OCI-LY1 (cell line): ENCODE measurements at regions not wholly inside any gene's neighbourhood (a gene's known extent, or its start where the extent isn't known, plus 50 kb on each side); places are given as distances from the start of the nearest gene placed in this dataset.

Experiments
- H2AFZ ChIP-seq: fragments of 200-600 bp; sonication (generic), shearing (Covaris generic); 2 replicates; pipeline ENCODE4 v1.6.0; 2014; ENCODE audit warnings: antibody characterized with exemption, mild to moderate bottlenecking, low read length
- H3F3A ChIP-seq: fragments of 200-600 bp; sonication (generic), shearing (Covaris generic); 2 replicates; pipeline ENCODE4 v1.6.0; 2014; ENCODE audit warnings: mild to moderate bottlenecking, antibody characterized with exemption, low read length, moderate library complexity; ENCODE audit not compliant: insufficient read depth
- H3K27ac ChIP-seq: fragments of 200-600 bp; sonication (generic); 2 replicates; pipeline ENCODE4 v1.5.1; 2014; ENCODE audit warnings: low read length, mixed run types, mild to moderate bottlenecking, low read depth; ENCODE audit not compliant: poor library complexity, severe bottlenecking
- H3K27me3 ChIP-seq: fragments of 200-600 bp; sonication (generic); 2 replicates; pipeline ENCODE4 v1.6.0; 2014; ENCODE audit warnings: antibody characterized with exemption, mild to moderate bottlenecking, low read length, moderate library complexity; ENCODE audit not compliant: insufficient read depth
- H3K36me3 ChIP-seq: fragments of 200-600 bp; sonication (generic); 2 replicates; pipeline ENCODE4 v1.6.1; 2014; ENCODE audit warnings: mild to moderate bottlenecking, antibody characterized with exemption, low read length, moderate library complexity, mixed read lengths; ENCODE audit not compliant: insufficient read depth
- H3K4me1 ChIP-seq: fragments of 200-600 bp; sonication (generic); 2 replicates; pipeline ENCODE4 v1.5.1; 2014; ENCODE audit warnings: mild to moderate bottlenecking, low read length, moderate library complexity; ENCODE audit not compliant: insufficient read depth, severe bottlenecking
- H3K4me2 ChIP-seq: fragments of 200-600 bp; sonication (generic), shearing (Covaris generic); 2 replicates; pipeline ENCODE4 v1.6.1; 2014; ENCODE audit warnings: low read length
- H3K4me3 ChIP-seq: fragments of 200-600 bp; sonication (generic); 2 replicates; pipeline ENCODE4 v1.5.1; 2014; ENCODE audit warnings: low read length, low read depth, mild to moderate bottlenecking, mixed read lengths; ENCODE audit not compliant: poor library complexity, severe bottlenecking
- H3K79me2 ChIP-seq: fragments of 200-600 bp; shearing (Covaris generic); 2 replicates; pipeline ENCODE4 v1.6.1; 2016; ENCODE audit warnings: mixed run types, low read length, mixed read lengths; ENCODE audit not compliant: insufficient read depth
- H3K9ac ChIP-seq: fragments of 200-600 bp; sonication (generic), shearing (Covaris generic); 2 replicates; pipeline ENCODE4 v1.6.1; 2014; ENCODE audit warnings: mild to moderate bottlenecking, low read length, mixed read lengths
- H3K9me2 ChIP-seq: fragments of 200-600 bp; sonication (generic), shearing (Covaris generic); 2 replicates; pipeline ENCODE4 v1.6.1; 2014; ENCODE audit warnings: low read depth, mild to moderate bottlenecking, low read length, mixed read lengths
- H3K9me3 ChIP-seq: fragments of 200-600 bp; shearing (Covaris generic); 2 replicates; pipeline ENCODE4 v1.6.1; 2014; ENCODE audit warnings: low read length, mixed read lengths
- H4K20me1 ChIP-seq: fragments of 200-600 bp; sonication (generic), shearing (Covaris generic); 2 replicates; pipeline ENCODE4 v1.6.0; 2016; ENCODE audit warnings: mild to moderate bottlenecking, low read length; ENCODE audit not compliant: insufficient read depth
- EZH2 ChIP-seq: fragments of 200-600 bp; sonication (generic), shearing (Covaris generic); IDR thresholded peaks from 2 replicates; pipeline ENCODE4 v1.8.0; 2017; ENCODE audit warnings: borderline replicate concordance, mixed run types, mild to moderate bottlenecking, antibody characterized with exemption, low read length, moderate library complexity, mixed read lengths
- TF ChIP-seq, protein P1 (sequence below): fragments of 200-600 bp; sonication (generic), shearing (Covaris generic); IDR thresholded peaks from 2 replicates; pipeline ENCODE4 v1.5.1; 2017; ENCODE audit warnings: mild to moderate bottlenecking, antibody characterized with exemption, low read length, moderate library complexity, mixed read lengths

DNA sequence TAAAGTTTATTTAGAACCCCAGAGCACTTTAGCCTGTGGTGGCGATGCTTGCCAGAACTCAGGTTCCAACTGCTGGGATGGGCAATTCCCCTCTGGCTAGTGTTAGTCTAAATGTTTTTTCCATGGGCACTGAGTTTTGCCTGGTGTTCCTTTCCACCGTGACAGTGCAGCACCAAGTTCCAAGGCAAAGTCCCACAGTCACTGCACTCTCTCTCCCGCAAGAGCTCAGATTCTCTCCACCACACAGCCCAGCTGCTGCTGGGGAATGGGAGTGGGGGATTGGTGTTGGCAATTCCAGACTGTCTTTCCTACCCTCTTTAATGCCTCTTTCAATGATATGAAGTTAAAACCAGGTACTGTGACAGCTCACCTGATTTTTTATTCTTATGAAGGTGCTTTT is 247.6 kb downstream of the ALDH8A1 start:
- no peaks in the 10 kb centered on the region for H3K9me3 ChIP-seq
- no peaks in the 10 kb centered on the region for H3K27me3 ChIP-seq
- H3K4me1 ChIP-seq: no peaks in the 10 kb centered on the region
- TF ChIP-seq, protein P1, sequence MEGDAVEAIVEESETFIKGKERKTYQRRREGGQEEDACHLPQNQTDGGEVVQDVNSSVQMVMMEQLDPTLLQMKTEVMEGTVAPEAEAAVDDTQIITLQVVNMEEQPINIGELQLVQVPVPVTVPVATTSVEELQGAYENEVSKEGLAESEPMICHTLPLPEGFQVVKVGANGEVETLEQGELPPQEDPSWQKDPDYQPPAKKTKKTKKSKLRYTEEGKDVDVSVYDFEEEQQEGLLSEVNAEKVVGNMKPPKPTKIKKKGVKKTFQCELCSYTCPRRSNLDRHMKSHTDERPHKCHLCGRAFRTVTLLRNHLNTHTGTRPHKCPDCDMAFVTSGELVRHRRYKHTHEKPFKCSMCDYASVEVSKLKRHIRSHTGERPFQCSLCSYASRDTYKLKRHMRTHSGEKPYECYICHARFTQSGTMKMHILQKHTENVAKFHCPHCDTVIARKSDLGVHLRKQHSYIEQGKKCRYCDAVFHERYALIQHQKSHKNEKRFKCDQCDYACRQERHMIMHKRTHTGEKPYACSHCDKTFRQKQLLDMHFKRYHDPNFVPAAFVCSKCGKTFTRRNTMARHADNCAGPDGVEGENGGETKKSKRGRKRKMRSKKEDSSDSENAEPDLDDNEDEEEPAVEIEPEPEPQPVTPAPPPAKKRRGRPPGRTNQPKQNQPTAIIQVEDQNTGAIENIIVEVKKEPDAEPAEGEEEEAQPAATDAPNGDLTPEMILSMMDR: no peak
- TF ChIP-seq EZH2: no peak
- no peak overlapping the region for H3K4me2 ChIP-seq
- H3K27ac ChIP-seq: no peak overlapping the region
- no peaks in the 10 kb centered on the region for H4K20me1 ChIP-seq
- no peaks in the 10 kb centered on the region for H3K79me2 ChIP-seq
- H3K9me2 ChIP-seq: no peaks in the 10 kb centered on the region
- no peak overlapping the region for H2AFZ ChIP-seq
- H3K9ac ChIP-seq: no peak overlapping the region
- H3F3A ChIP-seq: no peaks in the 10 kb centered on the region
- no peaks in the 10 kb centered on the region for H3K36me3 ChIP-seq
- H3K4me3 ChIP-seq: no peak overlapping the region

DNA sequence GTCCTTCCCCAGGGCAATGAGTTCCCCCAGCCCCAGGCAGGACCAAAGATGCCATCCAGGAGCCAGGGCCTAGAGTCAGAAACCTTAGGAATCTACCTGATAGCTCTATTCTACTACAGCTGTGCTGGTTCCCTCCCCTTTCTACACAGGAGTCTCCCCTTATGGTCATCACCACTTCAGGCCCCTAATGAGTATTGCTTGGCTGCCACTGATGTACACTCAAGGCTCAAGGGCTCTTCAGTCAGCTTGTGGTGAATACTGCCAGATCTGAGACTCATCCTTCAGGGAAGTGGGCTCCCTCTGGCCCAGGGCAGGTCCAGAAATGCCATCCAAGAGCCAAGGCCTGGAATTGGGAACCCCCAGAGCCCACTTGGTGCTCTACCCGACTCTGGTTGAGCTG is 248.6 kb downstream of the ALDH8A1 start:
- H3K79me2 ChIP-seq: no peaks in the 10 kb centered on the region
- no peak overlapping the region for H2AFZ ChIP-seq
- H3K27ac ChIP-seq: no peak overlapping the region
- H3K9me2 ChIP-seq: no peaks in the 10 kb centered on the region
- no peaks in the 10 kb centered on the region for H3K4me1 ChIP-seq
- no peaks in the 10 kb centered on the region for H3K27me3 ChIP-seq
- H3K4me2 ChIP-seq: no peak overlapping the region
- H3K36me3 ChIP-seq: no peaks in the 10 kb centered on the region
- H4K20me1 ChIP-seq: no peaks in the 10 kb centered on the region
- TF ChIP-seq, protein P1: no peak
- no peak for TF ChIP-seq EZH2
- no peaks in the 10 kb centered on the region for H3K9me3 ChIP-seq
- H3K4me3 ChIP-seq: no peak overlapping the region
- no peaks in the 10 kb centered on the region for H3F3A ChIP-seq
- no peak overlapping the region for H3K9ac ChIP-seq

DNA sequence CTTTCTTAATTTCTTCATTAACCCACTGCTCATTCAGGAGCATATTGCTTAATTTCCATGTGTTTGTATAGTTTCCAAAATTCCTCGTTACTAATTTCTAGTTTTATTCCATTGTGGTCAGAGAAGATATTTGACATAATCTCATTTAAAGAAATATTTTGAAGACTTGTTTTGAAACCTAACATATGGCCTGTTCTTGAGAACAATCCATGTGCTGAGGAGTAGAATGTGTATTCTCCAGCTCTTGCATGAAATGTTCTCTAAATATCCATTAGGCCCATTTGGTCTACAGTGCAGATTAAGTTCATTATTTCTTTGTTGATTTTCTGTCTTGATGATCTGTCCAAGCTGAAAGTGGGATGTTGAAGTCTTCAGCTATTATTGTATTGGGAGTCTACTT is 251.7 kb downstream of the ALDH8A1 start:
- Histone ChIP-seq H3K9ac (no peak overlapping the region), H3K9me2 (no peaks in the 10 kb centered on the region), H3K9me3 (no peaks in the 10 kb centered on the region), H4K20me1 (no peaks in the 10 kb centered on the region), H3K4me1 (no peaks in the 10 kb centered on the region), H3K4me3 (no peak overlapping the region), H3K4me2 (no peak overlapping the region), H3F3A (no peaks in the 10 kb centered on the region), H2AFZ (no peak overlapping the region), H3K27me3 (no peaks in the 10 kb centered on the region), H3K36me3 (no peaks in the 10 kb centered on the region), H3K79me2 (no peaks in the 10 kb centered on the region), H3K27ac (no peak overlapping the region)
- no peak for TF ChIP-seq EZH2
- TF ChIP-seq, protein P1: no peak
